CD4-positive, alpha-beta T cell (primary cell): ENCODE measurements at regions not wholly inside any gene's neighbourhood (a gene's known extent, or its start where the extent isn't known, plus 50 kb on each side); places are given as distances from the start of the nearest gene placed in this dataset.

Experiments
- ATAC-seq: fragments of 200-7000 bp; cut with Tn5 transposase; one replicate; pipeline ENCODE4 v1.10.0; 2022; ENCODE audit warnings: mild to moderate bottlenecking; ENCODE audit not compliant: poor library complexity
- CTCF ChIA-PET: fragments of 350-600 bp; sonication (Branson Sonifier 250); formaldehyde crosslinking; loops from one replicate; lab custom pipeline; 2021; ENCODE audit warnings: antibody characterized with exemption, inconsistent platforms; lab: Charles Lee
- POLR2A ChIA-PET: fragments of 350-600 bp; sonication (Branson Sonifier 250); formaldehyde crosslinking; loops from one replicate; lab custom pipeline; 2021; ENCODE audit warnings: antibody characterized with exemption, inconsistent platforms; lab: Charles Lee
- DNase-seq, 14 experiments: peaks; one replicate each; pipeline ENCODE4 v3.0.0-alpha.2; 2013 to 2020; ENCODE audit warnings: mixed read lengths in 2 of 14
- H3K27ac ChIP-seq, 2 donors: one replicate each; pipeline versions ENCODE4 v1.5.1 to v1.7.0; 2013; ENCODE audit warnings: low read length in 2 of 2, low read depth in 1 of 2, mild to moderate bottlenecking in 1 of 2
- H3K27me3 ChIP-seq, 2 experiments: 1 replicate in 1 of 2; 2 replicates in 1 of 2; pipeline versions ENCODE4 v1.6.1 to v1.7.0; 2013; ENCODE audit warnings: low read length in 2 of 2, control low read depth in 1 of 2, mild to moderate bottlenecking in 1 of 2, moderate library complexity in 1 of 2; ENCODE audit not compliant: insufficient read depth in 2 of 2, control insufficient read depth in 1 of 2
- H3K36me3 ChIP-seq: one replicate; pipeline ENCODE4 v1.6.1; 2013; ENCODE audit warnings: low read length, control low read depth; ENCODE audit not compliant: insufficient read depth
- H3K4me1 ChIP-seq: one replicate; pipeline ENCODE4 v1.6.1; 2013; ENCODE audit warnings: low read length, control low read depth; ENCODE audit not compliant: insufficient read depth
- H3K4me3 ChIP-seq: one replicate; pipeline ENCODE4 v1.5.1; 2013; ENCODE audit warnings: mild to moderate bottlenecking, low read length, moderate library complexity
- H3K9me3 ChIP-seq, 2 experiments: 1 replicate in 1 of 2; 2 replicates in 1 of 2; pipeline versions ENCODE4 v1.6.1 to v1.7.0; 2013; ENCODE audit warnings: low read length in 2 of 2, mild to moderate bottlenecking in 2 of 2, control low read depth in 1 of 2, moderate library complexity in 1 of 2; ENCODE audit not compliant: control insufficient read depth in 1 of 2, insufficient read depth in 1 of 2
- H3K27ac Mint-ChIP-seq: one replicate; pipeline ENCODE4 v1.8.0; 2020; ENCODE audit warnings: mixed read lengths
- H3K27me3 Mint-ChIP-seq: one replicate; pipeline ENCODE4 v1.8.0; 2021; ENCODE audit warnings: mixed read lengths
- H3K36me3 Mint-ChIP-seq: one replicate; pipeline ENCODE4 v1.8.0; 2021; ENCODE audit warnings: low read depth, mixed read lengths
- H3K4me1 Mint-ChIP-seq: one replicate; pipeline ENCODE4 v1.8.0; 2021; ENCODE audit warnings: low read depth, mixed read lengths
- H3K4me3 Mint-ChIP-seq: one replicate; pipeline ENCODE4 v1.8.0; 2020; ENCODE audit warnings: mild to moderate bottlenecking, mixed read lengths
- H3K9me3 Mint-ChIP-seq: one replicate; pipeline ENCODE4 v1.8.0; 2020; ENCODE audit warnings: mixed read lengths
- intact Hi-C, 2 experiments: fragments of 100-400 bp; cut with DNase I in 1 of 2; cut with micrococcal nuclease in 1 of 2; formaldehyde crosslinking; loops; one replicate each; pipeline versions ENCODE4 v1.15.1 to v1.9.0; 2023 to 2025; cut with DNase I, micrococcal nuclease
- TF ChIP-seq, protein P1 (sequence below): fragments of 200-600 bp; IDR thresholded peaks from one replicate; pipeline ENCODE4 v1.8.0; 2022; ENCODE audit warnings: antibody characterized with exemption, mild to moderate bottlenecking

DNA sequence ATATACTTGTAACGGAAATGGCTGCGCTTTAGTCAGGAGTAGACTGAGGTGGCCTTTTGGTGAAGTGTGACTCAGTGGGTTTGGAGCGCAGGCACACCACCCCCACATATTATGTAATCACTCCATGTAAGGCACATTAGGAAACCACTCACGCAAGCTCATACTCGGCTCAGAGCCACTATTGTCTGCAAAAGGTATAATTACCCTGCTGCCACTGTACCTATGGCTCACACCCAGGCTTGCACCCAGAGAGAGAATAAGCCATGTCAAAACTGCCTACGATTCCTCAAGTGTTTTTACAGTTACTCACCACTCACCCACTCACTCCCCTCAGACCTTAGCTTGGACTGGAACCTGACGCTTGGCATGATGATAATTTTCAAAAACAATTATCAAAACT is 611.9 kb upstream of the CCDC54 start:
- Histone ChIP-seq H3K4me1 (no peaks in the 10 kb centered on the region), H3K9me3 (no peaks in the 10 kb centered on the region), H3K4me3 (no peak overlapping the region), H3K27ac (no peak overlapping the region), H3K36me3 (no peaks in the 10 kb centered on the region), H3K27me3 (no peaks in the 10 kb centered on the region)
- no peak overlapping the region for H3K27ac Mint-ChIP-seq
- ATAC-seq (no peak), DNase-seq (no peak)
- TF ChIP-seq, protein P1, sequence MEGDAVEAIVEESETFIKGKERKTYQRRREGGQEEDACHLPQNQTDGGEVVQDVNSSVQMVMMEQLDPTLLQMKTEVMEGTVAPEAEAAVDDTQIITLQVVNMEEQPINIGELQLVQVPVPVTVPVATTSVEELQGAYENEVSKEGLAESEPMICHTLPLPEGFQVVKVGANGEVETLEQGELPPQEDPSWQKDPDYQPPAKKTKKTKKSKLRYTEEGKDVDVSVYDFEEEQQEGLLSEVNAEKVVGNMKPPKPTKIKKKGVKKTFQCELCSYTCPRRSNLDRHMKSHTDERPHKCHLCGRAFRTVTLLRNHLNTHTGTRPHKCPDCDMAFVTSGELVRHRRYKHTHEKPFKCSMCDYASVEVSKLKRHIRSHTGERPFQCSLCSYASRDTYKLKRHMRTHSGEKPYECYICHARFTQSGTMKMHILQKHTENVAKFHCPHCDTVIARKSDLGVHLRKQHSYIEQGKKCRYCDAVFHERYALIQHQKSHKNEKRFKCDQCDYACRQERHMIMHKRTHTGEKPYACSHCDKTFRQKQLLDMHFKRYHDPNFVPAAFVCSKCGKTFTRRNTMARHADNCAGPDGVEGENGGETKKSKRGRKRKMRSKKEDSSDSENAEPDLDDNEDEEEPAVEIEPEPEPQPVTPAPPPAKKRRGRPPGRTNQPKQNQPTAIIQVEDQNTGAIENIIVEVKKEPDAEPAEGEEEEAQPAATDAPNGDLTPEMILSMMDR = no peak
- no peaks in the 10 kb centered on the region for H3K9me3 Mint-ChIP-seq
- intact Hi-C loops = no loop called here
- ChIA-PET POLR2A (no interaction called here), CTCF (no interaction called here)
- no peaks in the 10 kb centered on the region for H3K4me1 Mint-ChIP-seq
- no peaks in the 10 kb centered on the region for H3K27me3 Mint-ChIP-seq
- H3K4me3 Mint-ChIP-seq = no peak overlapping the region
- no peaks in the 10 kb centered on the region for H3K36me3 Mint-ChIP-seq

DNA sequence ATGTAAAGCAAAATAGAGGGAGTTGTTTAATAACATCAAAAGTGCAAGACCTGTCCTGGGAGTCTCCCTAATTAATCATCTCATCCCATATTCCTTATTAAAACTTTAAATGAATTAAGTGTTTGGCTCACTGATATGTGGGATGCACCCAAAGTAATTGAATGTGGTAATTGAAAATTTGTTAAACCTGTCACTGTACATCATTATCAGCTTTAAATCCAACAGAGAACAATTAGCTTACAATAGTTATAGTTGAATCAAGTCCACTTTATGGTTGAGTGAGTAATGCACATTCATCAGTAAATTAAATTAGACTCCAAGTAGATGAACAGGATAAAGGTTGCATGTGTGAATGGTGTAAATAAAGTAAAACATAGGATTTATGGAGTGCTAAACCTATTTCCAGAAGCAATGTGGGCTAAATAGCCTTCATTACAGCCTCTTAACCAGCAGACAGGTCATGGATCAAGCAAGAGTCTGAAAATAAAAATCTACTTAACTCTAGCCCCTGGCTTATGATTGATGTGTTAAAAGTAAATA is 608.2 kb upstream of the CCDC54 start:
- ChIA-PET CTCF (no interaction called here), POLR2A (no interaction called here)
- H3K36me3 ChIP-seq = no peaks in the 10 kb centered on the region
- no peaks in the 10 kb centered on the region for H3K9me3 ChIP-seq
- TF ChIP-seq, protein P1 = no peak
- Mint-ChIP-seq H3K4me3 (no peak overlapping the region), H3K36me3 (no peaks in the 10 kb centered on the region), H3K27ac (no peak overlapping the region), H3K27me3 (no peaks in the 10 kb centered on the region), H3K4me1 (no peaks in the 10 kb centered on the region), H3K9me3 (no peaks in the 10 kb centered on the region)
- no peaks in the 10 kb centered on the region for H3K4me1 ChIP-seq
- no peak for DNase-seq
- ATAC-seq = no peak
- intact Hi-C loops = no loop called here
- no peak overlapping the region for H3K4me3 ChIP-seq
- no peak overlapping the region for H3K27ac ChIP-seq
- H3K27me3 ChIP-seq = no peaks in the 10 kb centered on the region

DNA sequence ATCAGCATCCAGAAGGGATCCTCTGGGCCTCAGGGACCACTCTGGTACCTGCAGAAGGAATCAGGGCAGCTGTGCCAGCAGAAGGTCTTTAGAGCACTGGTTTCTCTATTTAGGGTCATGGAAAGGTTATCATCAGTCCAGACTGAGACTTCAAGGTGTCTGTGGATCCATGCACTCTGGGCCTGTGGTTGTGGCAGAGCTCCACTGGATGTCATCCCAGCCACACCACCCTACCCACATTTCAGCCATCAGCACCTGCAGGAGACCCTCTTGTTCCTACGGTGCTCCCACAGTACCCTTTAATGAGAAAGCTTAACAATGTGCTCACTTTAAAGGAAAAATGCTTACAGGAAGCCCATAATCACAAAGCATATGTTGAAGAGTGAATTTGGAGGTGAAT is 603.4 kb upstream of the CCDC54 start:
- no peaks in the 10 kb centered on the region for H3K36me3 ChIP-seq
- ChIA-PET CTCF (no interaction called here), POLR2A (no interaction called here)
- Mint-ChIP-seq H3K9me3 (no peaks in the 10 kb centered on the region), H3K27ac (no peak overlapping the region), H3K36me3 (no peaks in the 10 kb centered on the region), H3K4me3 (no peak overlapping the region), H3K27me3 (no peaks in the 10 kb centered on the region), H3K4me1 (no peaks in the 10 kb centered on the region)
- intact Hi-C loops = no loop called here
- H3K4me3 ChIP-seq = no peak overlapping the region
- TF ChIP-seq, protein P1 = no peak
- H3K4me1 ChIP-seq = no peaks in the 10 kb centered on the region
- no peak for DNase-seq
- H3K27me3 ChIP-seq = no peaks in the 10 kb centered on the region
- no peak for ATAC-seq
- no peak overlapping the region for H3K27ac ChIP-seq
- H3K9me3 ChIP-seq = no peaks in the 10 kb centered on the region
